ENCODE measurements at regions not wholly inside any gene's neighbourhood (a gene's known extent, or its start where the extent isn't known, plus 50 kb on each side); places are given as distances from the start of the nearest gene placed in this dataset.

- Histone ChIP-seq H3K27ac (ENCODE audit: low read depth, low read length) (no peak overlapping the region), H3K36me3 (ENCODE audit: control insufficient read depth, insufficient read depth, low read length) (no peaks in the 10 kb centered on the region), H3K27me3 (ENCODE audit: control insufficient read depth, insufficient read depth, low read length) (no peaks in the 10 kb centered on the region), H3K4me3 (ENCODE audit: low read depth, low read length) (no peak overlapping the region), H3K9me3 (ENCODE audit: control insufficient read depth, insufficient read depth, low read length) (no peaks in the 10 kb centered on the region), H3K9ac (ENCODE audit: low read depth, low read length) (no peak overlapping the region), H3K4me1 (ENCODE audit: control insufficient read depth, insufficient read depth, low read length) (0 out of 2 replicates have a peak, but pooled peaks cover 5% of the 10 kb centered on the region)
These were observed 229.0 kb downstream of the ELAVL2 start for GRCh38 chr9:23596913-23597634.

GRCh38 chr9:23598994-23599393, 227.0 kb downstream of the ELAVL2 start:
- no peak overlapping the region for H3K4me3 ChIP-seq (ENCODE audit: low read depth, low read length)
- no peak overlapping the region for H3K27ac ChIP-seq (ENCODE audit: low read depth, low read length)
- no peak overlapping the region for H3K9ac ChIP-seq (ENCODE audit: low read depth, low read length)
- 0 out of 2 replicates have a peak, but pooled peaks cover 4% of the 10 kb centered on the region for H3K4me1 ChIP-seq (ENCODE audit: control insufficient read depth, insufficient read depth, low read length)
- H3K36me3 ChIP-seq (ENCODE audit: control insufficient read depth, insufficient read depth, low read length): no peaks in the 10 kb centered on the region
- no peaks in the 10 kb centered on the region for H3K27me3 ChIP-seq (ENCODE audit: control insufficient read depth, insufficient read depth, low read length)
- H3K9me3 ChIP-seq (ENCODE audit: control insufficient read depth, insufficient read depth, low read length): no peaks in the 10 kb centered on the region

- H3K4me3 ChIP-seq (ENCODE audit: low read depth, low read length): no peak overlapping the region
- no peak overlapping the region for H3K27ac ChIP-seq (ENCODE audit: low read depth, low read length)
- H3K36me3 ChIP-seq (ENCODE audit: control insufficient read depth, insufficient read depth, low read length): peaks cover 8% of the 10 kb centered on the region
- H3K9ac ChIP-seq (ENCODE audit: low read depth, low read length): no peak overlapping the region
- no peaks in the 10 kb centered on the region for H3K27me3 ChIP-seq (ENCODE audit: control insufficient read depth, insufficient read depth, low read length)
- no peaks in the 10 kb centered on the region for H3K9me3 ChIP-seq (ENCODE audit: control insufficient read depth, insufficient read depth, low read length)
- H3K4me1 ChIP-seq (ENCODE audit: control insufficient read depth, insufficient read depth, low read length): 0 out of 2 replicates have a peak, but pooled peaks cover 6% of the 10 kb centered on the region
These were observed 222.7 kb downstream of the ELAVL2 start for GRCh38 chr9:23603311-23603710.

GRCh38 chr9:23606107-23606506, 219.9 kb downstream of the ELAVL2 start:
- no peak overlapping the region for H3K4me3 ChIP-seq (ENCODE audit: low read depth, low read length)
- no peaks in the 10 kb centered on the region for H3K9me3 ChIP-seq (ENCODE audit: control insufficient read depth, insufficient read depth, low read length)
- no peak overlapping the region for H3K9ac ChIP-seq (ENCODE audit: low read depth, low read length)
- peaks cover 8% of the 10 kb centered on the region for H3K36me3 ChIP-seq (ENCODE audit: control insufficient read depth, insufficient read depth, low read length)
- H3K4me1 ChIP-seq (ENCODE audit: control insufficient read depth, insufficient read depth, low read length): 0 out of 2 replicates have a peak, but pooled peaks cover 3% of the 10 kb centered on the region
- no peak overlapping the region for H3K27ac ChIP-seq (ENCODE audit: low read depth, low read length)
- no peaks in the 10 kb centered on the region for H3K27me3 ChIP-seq (ENCODE audit: control insufficient read depth, insufficient read depth, low read length)

- Histone ChIP-seq H3K4me1 (ENCODE audit: control insufficient read depth, insufficient read depth, low read length) (0 out of 2 replicates have a peak, but pooled peaks cover 3% of the 10 kb centered on the region), H3K9me3 (ENCODE audit: control insufficient read depth, insufficient read depth, low read length) (no peaks in the 10 kb centered on the region), H3K9ac (ENCODE audit: low read depth, low read length) (no peak overlapping the region), H3K36me3 (ENCODE audit: control insufficient read depth, insufficient read depth, low read length) (peaks cover 8% of the 10 kb centered on the region), H3K4me3 (ENCODE audit: low read depth, low read length) (no peak overlapping the region), H3K27ac (ENCODE audit: low read depth, low read length) (no peak overlapping the region), H3K27me3 (ENCODE audit: control insufficient read depth, insufficient read depth, low read length) (no peaks in the 10 kb centered on the region)
These were observed 217.6 kb downstream of the ELAVL2 start for GRCh38 chr9:23608456-23608855.

GRCh38 chr9:23611869-23612268, 214.2 kb downstream of the ELAVL2 start:
- H3K4me1 ChIP-seq (ENCODE audit: control insufficient read depth, insufficient read depth, low read length): no peaks in the 10 kb centered on the region
- no peaks in the 10 kb centered on the region for H3K27me3 ChIP-seq (ENCODE audit: control insufficient read depth, insufficient read depth, low read length)
- no peak overlapping the region for H3K9ac ChIP-seq (ENCODE audit: low read depth, low read length)
- H3K36me3 ChIP-seq (ENCODE audit: control insufficient read depth, insufficient read depth, low read length): peaks cover 4% of the 10 kb centered on the region; the same call in 1 of the 2 replicates
- H3K27ac ChIP-seq (ENCODE audit: low read depth, low read length): no peak overlapping the region
- no peak overlapping the region for H3K4me3 ChIP-seq (ENCODE audit: low read depth, low read length)
- H3K9me3 ChIP-seq (ENCODE audit: control insufficient read depth, insufficient read depth, low read length): no peaks in the 10 kb centered on the region

GRCh38 chr9:23615569-23615968, 210.5 kb downstream of the ELAVL2 start:
- H3K4me3 ChIP-seq (ENCODE audit: low read depth, low read length): no peak overlapping the region
- no peaks in the 10 kb centered on the region for H3K4me1 ChIP-seq (ENCODE audit: control insufficient read depth, insufficient read depth, low read length)
- no peak overlapping the region for H3K27ac ChIP-seq (ENCODE audit: low read depth, low read length)
- peaks cover 4% of the 10 kb centered on the region; the same call in 1 of the 2 replicates for H3K36me3 ChIP-seq (ENCODE audit: control insufficient read depth, insufficient read depth, low read length)
- no peaks in the 10 kb centered on the region for H3K27me3 ChIP-seq (ENCODE audit: control insufficient read depth, insufficient read depth, low read length)
- H3K9me3 ChIP-seq (ENCODE audit: control insufficient read depth, insufficient read depth, low read length): no peaks in the 10 kb centered on the region
- no peak overlapping the region for H3K9ac ChIP-seq (ENCODE audit: low read depth, low read length)

- Histone ChIP-seq H3K4me3 (ENCODE audit: low read depth, low read length) (no peak overlapping the region), H3K27ac (ENCODE audit: low read depth, low read length) (no peak overlapping the region), H3K27me3 (ENCODE audit: control insufficient read depth, insufficient read depth, low read length) (no peaks in the 10 kb centered on the region), H3K4me1 (ENCODE audit: control insufficient read depth, insufficient read depth, low read length) (peaks cover 16% of the 10 kb centered on the region), H3K36me3 (ENCODE audit: control insufficient read depth, insufficient read depth, low read length) (no peaks in the 10 kb centered on the region), H3K9me3 (ENCODE audit: control insufficient read depth, insufficient read depth, low read length) (no peaks in the 10 kb centered on the region), H3K9ac (ENCODE audit: low read depth, low read length) (no peak overlapping the region)
These were observed 204.9 kb downstream of the ELAVL2 start for GRCh38 chr9:23621188-23621587.

GRCh38 chr9:23621924-23622323, 204.1 kb downstream of the ELAVL2 start:
- Histone ChIP-seq H3K27ac (ENCODE audit: low read depth, low read length) (no peak overlapping the region), H3K4me1 (ENCODE audit: control insufficient read depth, insufficient read depth, low read length) (peaks cover 16% of the 10 kb centered on the region), H3K36me3 (ENCODE audit: control insufficient read depth, insufficient read depth, low read length) (no peaks in the 10 kb centered on the region), H3K27me3 (ENCODE audit: control insufficient read depth, insufficient read depth, low read length) (no peaks in the 10 kb centered on the region), H3K9me3 (ENCODE audit: control insufficient read depth, insufficient read depth, low read length) (no peaks in the 10 kb centered on the region), H3K9ac (ENCODE audit: low read depth, low read length) (no peak overlapping the region), H3K4me3 (ENCODE audit: low read depth, low read length) (no peak overlapping the region)

- Histone ChIP-seq H3K4me3 (ENCODE audit: low read depth, low read length) (no peak overlapping the region), H3K4me1 (ENCODE audit: control insufficient read depth, insufficient read depth, low read length) (peaks cover 16% of the 10 kb centered on the region), H3K9me3 (ENCODE audit: control insufficient read depth, insufficient read depth, low read length) (no peaks in the 10 kb centered on the region), H3K9ac (ENCODE audit: low read depth, low read length) (no peak overlapping the region), H3K27me3 (ENCODE audit: control insufficient read depth, insufficient read depth, low read length) (no peaks in the 10 kb centered on the region), H3K27ac (ENCODE audit: low read depth, low read length) (no peak overlapping the region), H3K36me3 (ENCODE audit: control insufficient read depth, insufficient read depth, low read length) (no peaks in the 10 kb centered on the region)
These were observed 203.6 kb downstream of the ELAVL2 start for GRCh38 chr9:23622396-23622795.

- Histone ChIP-seq H3K4me3 (ENCODE audit: low read depth, low read length) (no peak overlapping the region), H3K4me1 (ENCODE audit: control insufficient read depth, insufficient read depth, low read length) (no peaks in the 10 kb centered on the region), H3K9me3 (ENCODE audit: control insufficient read depth, insufficient read depth, low read length) (no peaks in the 10 kb centered on the region), H3K36me3 (ENCODE audit: control insufficient read depth, insufficient read depth, low read length) (peaks cover 7% of the 10 kb centered on the region; the same call in 1 of the 2 replicates), H3K27ac (ENCODE audit: low read depth, low read length) (no peak overlapping the region), H3K9ac (ENCODE audit: low read depth, low read length) (no peak overlapping the region), H3K27me3 (ENCODE audit: control insufficient read depth, insufficient read depth, low read length) (no peaks in the 10 kb centered on the region)
These were observed 195.6 kb downstream of the ELAVL2 start for GRCh38 chr9:23630488-23630887.

Data from HUES48 (cell line).